Calu3 (cell line): ENCODE measurements at regions not wholly inside any gene's neighbourhood (a gene's known extent, or its start where the extent isn't known, plus 50 kb on each side); places are given as distances from the start of the nearest gene placed in this dataset.

Source experiments
- BruUV-seq: library from RNA; stranded (reverse); fragments of 400-500 nt; replicated peaks from 2 replicates; lab custom pipeline; 2021; lab: Mats Ljungman, UMichigan
- CTCF ChIA-PET: fragments of 300-600 bp; sonication (Branson Sonifier 250); formaldehyde crosslinking; loops from one replicate; lab custom pipeline; 2022; ENCODE audit warnings: antibody characterized with exemption; lab: Charles Lee
- DNase-seq: peaks from one replicate; pipeline ENCODE4 v3.0.0; 2022
- H3K27ac Mint-ChIP-seq: one replicate; pipeline ENCODE4 v1.8.0; 2022; ENCODE audit warnings: mixed read lengths; ENCODE audit not compliant: unreplicated experiment
- H3K27me3 Mint-ChIP-seq: one replicate; pipeline ENCODE4 v1.8.0; 2022; ENCODE audit warnings: mixed read lengths; ENCODE audit not compliant: unreplicated experiment
- H3K36me3 Mint-ChIP-seq: one replicate; pipeline ENCODE4 v1.8.0; 2022; ENCODE audit warnings: mild to moderate bottlenecking, moderate library complexity, mixed read lengths; ENCODE audit not compliant: insufficient read depth, unreplicated experiment
- H3K4me1 Mint-ChIP-seq: one replicate; pipeline ENCODE4 v1.8.0; 2022; ENCODE audit warnings: mild to moderate bottlenecking, low read depth, mixed read lengths; ENCODE audit not compliant: unreplicated experiment
- H3K4me3 Mint-ChIP-seq: one replicate; pipeline ENCODE4 v1.8.0; 2022; ENCODE audit warnings: mild to moderate bottlenecking, low read depth, moderate library complexity, mixed read lengths; ENCODE audit not compliant: unreplicated experiment
- H3K9me3 Mint-ChIP-seq: one replicate; pipeline ENCODE4 v1.8.0; 2022; ENCODE audit warnings: low read depth, mixed read lengths; ENCODE audit not compliant: unreplicated experiment
- CTCF ChIP-seq: fragments of 200-600 bp; IDR thresholded peaks from one replicate; pipeline ENCODE4 v1.8.0; 2022; ENCODE audit warnings: antibody characterized with exemption; ENCODE audit not compliant: unreplicated experiment
- intact Hi-C: fragments of 100-400 bp; cut with micrococcal nuclease; formaldehyde crosslinking; loops from one replicate; pipeline ENCODE4 v1.10.0; 2022; ENCODE audit not compliant: unreplicated experiment

GRCh38 chr3:66692042-66692765 lies 191.4 kb upstream of the LRIG1 start:
- Mint-ChIP-seq H3K4me1 (no peaks in the 10 kb centered on the region), H3K9me3 (no peaks in the 10 kb centered on the region), H3K4me3 (no peak overlapping the region), H3K27ac (no peak overlapping the region), H3K27me3 (peaks cover 45% of the 10 kb centered on the region), H3K36me3 (no peaks in the 10 kb centered on the region)
- DNase-seq: no peak
- TF ChIP-seq CTCF: no peak
- CTCF ChIA-PET: no interaction called here
- intact Hi-C loops: no loop called here
- no TSS peak for BruUV-seq

GRCh38 chr3:66692766-66693150 lies 191.9 kb upstream of the LRIG1 start:
- H3K4me1 Mint-ChIP-seq: no peaks in the 10 kb centered on the region
- no peak overlapping the region for H3K4me3 Mint-ChIP-seq
- BruUV-seq: no TSS peak
- CTCF ChIA-PET: no interaction called here
- DNase-seq: no peak
- intact Hi-C loops: no loop called here
- no peaks in the 10 kb centered on the region for H3K9me3 Mint-ChIP-seq
- no peaks in the 10 kb centered on the region for H3K36me3 Mint-ChIP-seq
- no peak overlapping the region for H3K27ac Mint-ChIP-seq
- no peak for TF ChIP-seq CTCF
- H3K27me3 Mint-ChIP-seq: peaks cover 45% of the 10 kb centered on the region

GRCh38 chr3:66693461-66694031 lies 192.7 kb upstream of the LRIG1 start:
- Mint-ChIP-seq H3K27me3 (peaks cover 45% of the 10 kb centered on the region), H3K27ac (no peak overlapping the region), H3K9me3 (no peaks in the 10 kb centered on the region), H3K4me3 (no peak overlapping the region), H3K36me3 (no peaks in the 10 kb centered on the region), H3K4me1 (no peaks in the 10 kb centered on the region)
- intact Hi-C loops: no loop called here
- CTCF ChIA-PET: interaction anchor here (1.0 kb wide), 1 partner anchor 20 kb away, joined by 4 read pairs; no protein-coding TSS in a partner anchor
- DNase-seq: no peak
- no peak for TF ChIP-seq CTCF
- BruUV-seq: no TSS peak

- TF ChIP-seq CTCF: no peak
- no TSS peak for BruUV-seq
- Mint-ChIP-seq H3K27ac (no peak overlapping the region), H3K9me3 (no peaks in the 10 kb centered on the region), H3K4me1 (no peaks in the 10 kb centered on the region), H3K4me3 (no peak overlapping the region), H3K27me3 (peaks cover 10% of the 10 kb centered on the region), H3K36me3 (no peaks in the 10 kb centered on the region)
- intact Hi-C loops: no loop called here
- DNase-seq: no peak
- CTCF ChIA-PET: no interaction called here
Measured at GRCh38 chr3:66702126-66702525, 201.3 kb upstream of the LRIG1 start.
